GM23338 (cell line): ENCODE measurements at regions not wholly inside any gene's neighbourhood (a gene's known extent, or its start where the extent isn't known, plus 50 kb on each side); places are given as distances from the start of the nearest gene placed in this dataset.

Experiments used
- ATAC-seq: fragments of 200-7000 bp; cut with Tn5 transposase; 3 replicates; pipeline ENCODE4 v1.9.1; 2020
- DNase-seq: peaks from one replicate; pipeline ENCODE4 v3.0.0-alpha.2; 2015; ENCODE audit warnings: low spot score
- H2AFZ ChIP-seq: fragments of 200-600 bp; sonication (generic); 2 replicates; pipeline ENCODE4 v1.8.0; 2016; ENCODE audit warnings: antibody characterized with exemption, mild to moderate bottlenecking, moderate library complexity
- H3F3A ChIP-seq: fragments of 200-600 bp; sonication (generic); replicated peaks from 2 replicates; pipeline ENCODE4 v1.8.0; 2017; ENCODE audit warnings: antibody characterized with exemption, mixed run types, low read depth
- H3K27ac ChIP-seq: fragments of 200-600 bp; sonication (generic); 2 replicates; pipeline ENCODE4 v1.6.1; 2016; ENCODE audit warnings: low read depth
- H3K27me3 ChIP-seq: fragments of 200-600 bp; sonication (generic); 2 replicates; pipeline ENCODE4 v1.8.0; 2016; ENCODE audit warnings: mild to moderate bottlenecking, mixed run types, moderate library complexity; ENCODE audit not compliant: insufficient read depth
- H3K36me3 ChIP-seq: fragments of 200-600 bp; sonication (generic); 2 replicates; pipeline ENCODE4 v1.8.0; 2016; ENCODE audit warnings: mild to moderate bottlenecking; ENCODE audit not compliant: insufficient read depth
- H3K4me1 ChIP-seq: fragments of 200-600 bp; sonication (generic); 2 replicates; pipeline ENCODE4 v1.8.0; 2016; ENCODE audit warnings: mild to moderate bottlenecking, moderate library complexity; ENCODE audit not compliant: insufficient read depth
- H3K4me2 ChIP-seq: fragments of 200-600 bp; sonication (generic); 2 replicates; pipeline ENCODE4 v1.7.1; 2017; ENCODE audit warnings: mixed run types
- H3K4me3 ChIP-seq: fragments of 200-600 bp; sonication (generic); 2 replicates; pipeline ENCODE4 v1.6.1; 2016; ENCODE audit warnings: mixed run types
- H3K79me2 ChIP-seq: fragments of 200-600 bp; sonication (generic); replicated peaks from 2 replicates; pipeline ENCODE4 v1.8.0; 2017; ENCODE audit warnings: mild to moderate bottlenecking; ENCODE audit not compliant: insufficient read depth
- H3K9me2 ChIP-seq: fragments of 200-600 bp; sonication (generic); 2 replicates; pipeline ENCODE4 v1.8.0; 2017; ENCODE audit not compliant: insufficient read depth
- H4K20me1 ChIP-seq: fragments of 200-600 bp; sonication (generic); replicated peaks from 2 replicates; pipeline ENCODE4 v1.8.0; 2017; ENCODE audit warnings: mild to moderate bottlenecking; ENCODE audit not compliant: insufficient read depth
- H3K27ac Mint-ChIP-seq: 2 replicates; pipeline ENCODE4 v1.8.0; 2020; ENCODE audit warnings: inconsistent platforms, mild to moderate bottlenecking, moderate library complexity, mixed read lengths
- H3K27me3 Mint-ChIP-seq: 3 replicates; pipeline ENCODE4 v1.8.0; 2022; ENCODE audit warnings: low read depth, mild to moderate bottlenecking, moderate library complexity, mixed read lengths, inconsistent platforms; ENCODE audit not compliant: insufficient read depth, poor library complexity
- H3K36me3 Mint-ChIP-seq: 3 replicates; pipeline ENCODE4 v1.8.0; 2021; ENCODE audit warnings: low read depth, mild to moderate bottlenecking, inconsistent platforms, moderate library complexity, mixed read lengths
- H3K4me1 Mint-ChIP-seq: 3 replicates; pipeline ENCODE4 v1.8.0; 2020; ENCODE audit warnings: mild to moderate bottlenecking, inconsistent platforms, mixed read lengths
- H3K4me3 Mint-ChIP-seq: 3 replicates; pipeline ENCODE4 v1.8.0; 2021; ENCODE audit warnings: moderate library complexity, mild to moderate bottlenecking, inconsistent platforms, mixed read lengths
- H3K9me3 Mint-ChIP-seq: 3 replicates; pipeline ENCODE4 v1.8.0; 2020; ENCODE audit warnings: moderate library complexity, mild to moderate bottlenecking, inconsistent platforms, mixed read lengths
- CREB1 ChIP-seq: fragments of 250-450 bp; sonication (Bioruptor Pico); IDR thresholded peaks from 2 replicates; pipeline ENCODE4 v1.5.0; 2020; ENCODE audit warnings: low read depth, mild to moderate bottlenecking, moderate library complexity
- EZH2 ChIP-seq: fragments of 200-600 bp; sonication (generic); IDR thresholded peaks from one replicate; pipeline ENCODE4 v1.8.0; 2017; ENCODE audit warnings: antibody characterized with exemption, mild to moderate bottlenecking, low read depth; ENCODE audit not compliant: unreplicated experiment
- EZH2phosphoT487 ChIP-seq: fragments of 200-600 bp; sonication (generic); IDR thresholded peaks from one replicate; pipeline ENCODE4 v1.8.1; 2018; ENCODE audit warnings: antibody characterized with exemption; ENCODE audit not compliant: unreplicated experiment
- JUNB ChIP-seq: IDR thresholded peaks from one replicate; pipeline ENCODE4 v1.6.1; 2016; ENCODE audit warnings: antibody characterized with exemption; ENCODE audit not compliant: unreplicated experiment
- NANOG ChIP-seq: IDR thresholded peaks from 2 replicates; pipeline ENCODE4 v1.6.1; 2016; ENCODE audit warnings: antibody characterized with exemption, borderline replicate concordance
- POLR2AphosphoS5 ChIP-seq: IDR thresholded peaks from 2 replicates; pipeline ENCODE4 v1.6.1; 2016; ENCODE audit warnings: antibody characterized with exemption, low read depth
- STAT1 ChIP-seq: IDR thresholded peaks from one replicate; pipeline ENCODE4 v1.6.1; 2016; ENCODE audit warnings: antibody characterized with exemption; ENCODE audit not compliant: unreplicated experiment
- ZNF114 ChIP-seq: fragments of 250-450 bp; sonication (Bioruptor Pico); IDR thresholded peaks from 2 replicates; pipeline ENCODE4 v1.5.0; 2020; ENCODE audit warnings: mild to moderate bottlenecking, moderate library complexity
- ZNF331 ChIP-seq: fragments of 250-450 bp; sonication (Bioruptor Pico); IDR thresholded peaks from 2 replicates; pipeline ENCODE4 v1.5.0; 2020; ENCODE audit warnings: low read depth, mild to moderate bottlenecking, moderate library complexity
- TF ChIP-seq, protein P1 (sequence below): IDR thresholded peaks from 2 replicates; pipeline ENCODE4 v1.6.1; 2016; ENCODE audit warnings: antibody characterized with exemption
- TF ChIP-seq, protein P2 (sequence below): fragments of 250-450 bp; sonication (Bioruptor Pico); IDR thresholded peaks from 2 replicates; pipeline ENCODE4 v1.5.0; 2020; ENCODE audit warnings: mild to moderate bottlenecking, moderate library complexity
- TF ChIP-seq, protein P3 (sequence below), 2 experiments: fragments of 200-600 bp in 1 of 2; sonication (generic) in 1 of 2; conservative IDR thresholded peaks; 2 replicates each; pipeline versions ENCODE4 v1.5.1 to v1.6.1; 2016 to 2017; ENCODE audit warnings: antibody characterized with exemption in 2 of 2, low read depth in 2 of 2, mild to moderate bottlenecking in 2 of 2, moderate library complexity in 1 of 2
- TF ChIP-seq, protein P4 (sequence below): IDR thresholded peaks from one replicate; pipeline ENCODE4 v1.6.1; 2018; ENCODE audit warnings: antibody characterized with exemption; ENCODE audit not compliant: unreplicated experiment

DNA sequence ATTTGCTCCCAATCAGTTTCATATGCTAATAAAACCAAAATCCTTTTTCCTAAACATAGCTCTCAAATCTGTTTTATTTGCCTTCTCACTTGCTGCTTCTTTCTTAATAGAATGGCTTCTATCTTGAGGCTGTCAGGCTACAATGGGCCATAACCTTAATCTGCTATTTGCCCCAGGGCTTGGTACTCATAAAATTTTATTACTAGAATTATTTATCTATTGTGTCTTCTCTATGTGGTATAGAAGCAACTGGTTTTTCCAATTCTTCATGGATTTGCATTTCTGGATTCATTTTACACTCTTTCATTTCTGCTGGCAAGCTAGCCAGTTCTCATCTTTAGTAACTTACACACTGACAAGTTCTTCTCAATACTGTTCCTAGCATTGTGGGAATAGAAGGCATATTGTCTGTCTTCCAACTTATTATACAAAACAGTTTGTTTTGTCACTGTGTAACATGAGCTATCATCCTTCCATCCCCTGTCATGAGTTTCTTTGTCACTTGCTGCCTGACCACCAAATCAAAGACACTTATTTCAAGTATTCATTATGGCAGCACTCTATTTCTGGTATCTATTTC, 96.6 kb upstream of the KCNIP4 start:
- DNase-seq (no peak), ATAC-seq (no peak)
- H2AFZ ChIP-seq = no peak overlapping the region
- no peak overlapping the region for H3K27ac ChIP-seq
- H3K79me2 ChIP-seq = no peaks in the 10 kb centered on the region
- no peaks in the 10 kb centered on the region for H4K20me1 ChIP-seq
- Mint-ChIP-seq H3K27me3 (no peaks in the 10 kb centered on the region), H3K9me3 (peaks cover 16% of the 10 kb centered on the region), H3K4me3 (no peak overlapping the region), H3K27ac (no peak overlapping the region), H3K4me1 (no peaks in the 10 kb centered on the region), H3K36me3 (peaks cover 9% of the 10 kb centered on the region; the same call in 2 of the 3 replicates)
- H3K4me3 ChIP-seq = no peak overlapping the region
- H3K4me1 ChIP-seq = no peaks in the 10 kb centered on the region
- TF ChIP-seq, protein P1, sequence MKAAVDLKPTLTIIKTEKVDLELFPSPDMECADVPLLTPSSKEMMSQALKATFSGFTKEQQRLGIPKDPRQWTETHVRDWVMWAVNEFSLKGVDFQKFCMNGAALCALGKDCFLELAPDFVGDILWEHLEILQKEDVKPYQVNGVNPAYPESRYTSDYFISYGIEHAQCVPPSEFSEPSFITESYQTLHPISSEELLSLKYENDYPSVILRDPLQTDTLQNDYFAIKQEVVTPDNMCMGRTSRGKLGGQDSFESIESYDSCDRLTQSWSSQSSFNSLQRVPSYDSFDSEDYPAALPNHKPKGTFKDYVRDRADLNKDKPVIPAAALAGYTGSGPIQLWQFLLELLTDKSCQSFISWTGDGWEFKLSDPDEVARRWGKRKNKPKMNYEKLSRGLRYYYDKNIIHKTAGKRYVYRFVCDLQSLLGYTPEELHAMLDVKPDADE = no peak
- TF ChIP-seq NANOG (no peak), EZH2 (no peak), EZH2phosphoT487 (no peak), CREB1 (no peak), ZNF331 (no peak), JUNB (no peak), STAT1 (no peak), ZNF114 (CRISPR knock-in tag) (no peak), POLR2AphosphoS5 (no peak)
- TF ChIP-seq, protein P2, sequence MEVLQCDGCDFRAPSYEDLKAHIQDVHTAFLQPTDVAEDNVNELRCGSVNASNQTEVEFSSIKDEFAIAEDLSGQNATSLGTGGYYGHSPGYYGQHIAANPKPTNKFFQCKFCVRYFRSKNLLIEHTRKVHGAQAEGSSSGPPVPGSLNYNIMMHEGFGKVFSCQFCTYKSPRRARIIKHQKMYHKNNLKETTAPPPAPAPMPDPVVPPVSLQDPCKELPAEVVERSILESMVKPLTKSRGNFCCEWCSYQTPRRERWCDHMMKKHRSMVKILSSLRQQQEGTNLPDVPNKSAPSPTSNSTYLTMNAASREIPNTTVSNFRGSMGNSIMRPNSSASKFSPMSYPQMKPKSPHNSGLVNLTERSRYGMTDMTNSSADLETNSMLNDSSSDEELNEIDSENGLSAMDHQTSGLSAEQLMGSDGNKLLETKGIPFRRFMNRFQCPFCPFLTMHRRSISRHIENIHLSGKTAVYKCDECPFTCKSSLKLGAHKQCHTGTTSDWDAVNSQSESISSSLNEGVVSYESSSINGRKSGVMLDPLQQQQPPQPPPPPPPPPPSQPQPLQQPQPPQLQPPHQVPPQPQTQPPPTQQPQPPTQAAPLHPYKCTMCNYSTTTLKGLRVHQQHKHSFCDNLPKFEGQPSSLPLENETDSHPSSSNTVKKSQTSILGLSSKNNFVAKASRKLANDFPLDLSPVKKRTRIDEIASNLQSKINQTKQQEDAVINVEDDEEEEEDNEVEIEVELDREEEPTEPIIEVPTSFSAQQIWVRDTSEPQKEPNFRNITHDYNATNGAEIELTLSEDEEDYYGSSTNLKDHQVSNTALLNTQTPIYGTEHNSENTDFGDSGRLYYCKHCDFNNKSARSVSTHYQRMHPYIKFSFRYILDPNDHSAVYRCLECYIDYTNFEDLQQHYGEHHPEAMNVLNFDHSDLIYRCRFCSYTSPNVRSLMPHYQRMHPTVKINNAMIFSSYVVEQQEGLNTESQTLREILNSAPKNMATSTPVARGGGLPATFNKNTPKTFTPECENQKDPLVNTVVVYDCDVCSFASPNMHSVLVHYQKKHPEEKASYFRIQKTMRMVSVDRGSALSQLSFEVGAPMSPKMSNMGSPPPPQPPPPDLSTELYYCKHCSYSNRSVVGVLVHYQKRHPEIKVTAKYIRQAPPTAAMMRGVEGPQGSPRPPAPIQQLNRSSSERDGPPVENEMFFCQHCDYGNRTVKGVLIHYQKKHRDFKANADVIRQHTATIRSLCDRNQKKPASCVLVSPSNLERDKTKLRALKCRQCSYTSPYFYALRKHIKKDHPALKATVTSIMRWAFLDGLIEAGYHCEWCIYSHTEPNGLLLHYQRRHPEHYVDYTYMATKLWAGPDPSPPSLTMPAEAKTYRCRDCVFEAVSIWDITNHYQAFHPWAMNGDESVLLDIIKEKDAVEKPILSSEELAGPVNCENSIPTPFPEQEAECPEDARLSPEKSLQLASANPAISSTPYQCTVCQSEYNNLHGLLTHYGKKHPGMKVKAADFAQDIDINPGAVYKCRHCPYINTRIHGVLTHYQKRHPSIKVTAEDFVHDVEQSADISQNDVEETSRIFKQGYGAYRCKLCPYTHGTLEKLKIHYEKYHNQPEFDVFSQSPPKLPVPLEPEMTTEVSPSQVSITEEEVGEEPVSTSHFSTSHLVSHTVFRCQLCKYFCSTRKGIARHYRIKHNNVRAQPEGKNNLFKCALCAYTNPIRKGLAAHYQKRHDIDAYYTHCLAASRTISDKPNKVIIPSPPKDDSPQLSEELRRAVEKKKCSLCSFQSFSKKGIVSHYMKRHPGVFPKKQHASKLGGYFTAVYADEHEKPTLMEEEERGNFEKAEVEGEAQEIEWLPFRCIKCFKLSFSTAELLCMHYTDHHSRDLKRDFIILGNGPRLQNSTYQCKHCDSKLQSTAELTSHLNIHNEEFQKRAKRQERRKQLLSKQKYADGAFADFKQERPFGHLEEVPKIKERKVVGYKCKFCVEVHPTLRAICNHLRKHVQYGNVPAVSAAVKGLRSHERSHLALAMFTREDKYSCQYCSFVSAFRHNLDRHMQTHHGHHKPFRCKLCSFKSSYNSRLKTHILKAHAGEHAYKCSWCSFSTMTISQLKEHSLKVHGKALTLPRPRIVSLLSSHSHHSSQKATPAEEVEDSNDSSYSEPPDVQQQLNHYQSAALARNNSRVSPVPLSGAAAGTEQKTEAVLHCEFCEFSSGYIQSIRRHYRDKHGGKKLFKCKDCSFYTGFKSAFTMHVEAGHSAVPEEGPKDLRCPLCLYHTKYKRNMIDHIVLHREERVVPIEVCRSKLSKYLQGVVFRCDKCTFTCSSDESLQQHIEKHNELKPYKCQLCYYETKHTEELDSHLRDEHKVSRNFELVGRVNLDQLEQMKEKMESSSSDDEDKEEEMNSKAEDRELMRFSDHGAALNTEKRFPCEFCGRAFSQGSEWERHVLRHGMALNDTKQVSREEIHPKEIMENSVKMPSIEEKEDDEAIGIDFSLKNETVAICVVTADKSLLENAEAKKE (CRISPR knock-in tag) = no peak
- TF ChIP-seq, protein P3, sequence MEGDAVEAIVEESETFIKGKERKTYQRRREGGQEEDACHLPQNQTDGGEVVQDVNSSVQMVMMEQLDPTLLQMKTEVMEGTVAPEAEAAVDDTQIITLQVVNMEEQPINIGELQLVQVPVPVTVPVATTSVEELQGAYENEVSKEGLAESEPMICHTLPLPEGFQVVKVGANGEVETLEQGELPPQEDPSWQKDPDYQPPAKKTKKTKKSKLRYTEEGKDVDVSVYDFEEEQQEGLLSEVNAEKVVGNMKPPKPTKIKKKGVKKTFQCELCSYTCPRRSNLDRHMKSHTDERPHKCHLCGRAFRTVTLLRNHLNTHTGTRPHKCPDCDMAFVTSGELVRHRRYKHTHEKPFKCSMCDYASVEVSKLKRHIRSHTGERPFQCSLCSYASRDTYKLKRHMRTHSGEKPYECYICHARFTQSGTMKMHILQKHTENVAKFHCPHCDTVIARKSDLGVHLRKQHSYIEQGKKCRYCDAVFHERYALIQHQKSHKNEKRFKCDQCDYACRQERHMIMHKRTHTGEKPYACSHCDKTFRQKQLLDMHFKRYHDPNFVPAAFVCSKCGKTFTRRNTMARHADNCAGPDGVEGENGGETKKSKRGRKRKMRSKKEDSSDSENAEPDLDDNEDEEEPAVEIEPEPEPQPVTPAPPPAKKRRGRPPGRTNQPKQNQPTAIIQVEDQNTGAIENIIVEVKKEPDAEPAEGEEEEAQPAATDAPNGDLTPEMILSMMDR (conservative IDR thresholded peaks at IDR 0.05; ENCODE audit: low read depth in 2 of 2) = no peak
- TF ChIP-seq, protein P4, sequence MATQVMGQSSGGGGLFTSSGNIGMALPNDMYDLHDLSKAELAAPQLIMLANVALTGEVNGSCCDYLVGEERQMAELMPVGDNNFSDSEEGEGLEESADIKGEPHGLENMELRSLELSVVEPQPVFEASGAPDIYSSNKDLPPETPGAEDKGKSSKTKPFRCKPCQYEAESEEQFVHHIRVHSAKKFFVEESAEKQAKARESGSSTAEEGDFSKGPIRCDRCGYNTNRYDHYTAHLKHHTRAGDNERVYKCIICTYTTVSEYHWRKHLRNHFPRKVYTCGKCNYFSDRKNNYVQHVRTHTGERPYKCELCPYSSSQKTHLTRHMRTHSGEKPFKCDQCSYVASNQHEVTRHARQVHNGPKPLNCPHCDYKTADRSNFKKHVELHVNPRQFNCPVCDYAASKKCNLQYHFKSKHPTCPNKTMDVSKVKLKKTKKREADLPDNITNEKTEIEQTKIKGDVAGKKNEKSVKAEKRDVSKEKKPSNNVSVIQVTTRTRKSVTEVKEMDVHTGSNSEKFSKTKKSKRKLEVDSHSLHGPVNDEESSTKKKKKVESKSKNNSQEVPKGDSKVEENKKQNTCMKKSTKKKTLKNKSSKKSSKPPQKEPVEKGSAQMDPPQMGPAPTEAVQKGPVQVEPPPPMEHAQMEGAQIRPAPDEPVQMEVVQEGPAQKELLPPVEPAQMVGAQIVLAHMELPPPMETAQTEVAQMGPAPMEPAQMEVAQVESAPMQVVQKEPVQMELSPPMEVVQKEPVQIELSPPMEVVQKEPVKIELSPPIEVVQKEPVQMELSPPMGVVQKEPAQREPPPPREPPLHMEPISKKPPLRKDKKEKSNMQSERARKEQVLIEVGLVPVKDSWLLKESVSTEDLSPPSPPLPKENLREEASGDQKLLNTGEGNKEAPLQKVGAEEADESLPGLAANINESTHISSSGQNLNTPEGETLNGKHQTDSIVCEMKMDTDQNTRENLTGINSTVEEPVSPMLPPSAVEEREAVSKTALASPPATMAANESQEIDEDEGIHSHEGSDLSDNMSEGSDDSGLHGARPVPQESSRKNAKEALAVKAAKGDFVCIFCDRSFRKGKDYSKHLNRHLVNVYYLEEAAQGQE = no peak
- H3K4me2 ChIP-seq = no peak overlapping the region
- no peaks in the 10 kb centered on the region for H3K27me3 ChIP-seq
- no peaks in the 10 kb centered on the region for H3K36me3 ChIP-seq
- H3F3A ChIP-seq = no peaks in the 10 kb centered on the region
- 0 out of 2 replicates have a peak, but pooled peaks cover 13% of the 10 kb centered on the region for H3K9me2 ChIP-seq
